Stimulated activated CD4-positive, alpha-beta T cell treated with anti-CD3 and anti-CD28 coated beads, TNF-alpha, amount 100 ng/mL, for 24 hours (primary cell): ENCODE measurements at regions not wholly inside any gene's neighbourhood (a gene's known extent, or its start where the extent isn't known, plus 50 kb on each side); places are given as distances from the start of the nearest gene placed in this dataset.

Source experiments
- DNase-seq, 3 experiments: peaks; one replicate each; pipeline ENCODE4 v3.0.0-alpha.2; 2020; ENCODE audit warnings: low read depth in 3 of 3

GRCh38 chr6:45741437-45742171, 274.1 kb downstream of the CLIC5 start:
- DNase-seq: no peak

GRCh38 chr6:45739058-45739457, 276.6 kb downstream of the CLIC5 start:
- no peak for DNase-seq

- DNase-seq: no peak
Measured at GRCh38 chr6:45738057-45738455, 277.6 kb downstream of the CLIC5 start.

GRCh38 chr6:45737331-45738056, 278.2 kb downstream of the CLIC5 start:
- DNase-seq: no peak

GRCh38 chr6:45736134-45736533, 279.5 kb downstream of the CLIC5 start:
- DNase-seq: no peak

- DNase-seq: no peak
Measured at GRCh38 chr6:45732731-45733130, 282.9 kb downstream of the CLIC5 start.

- DNase-seq: no peak
Measured at GRCh38 chr6:45730232-45730631, 285.4 kb downstream of the CLIC5 start.

- no peak for DNase-seq
Measured at GRCh38 chr6:45728674-45729073, 287.0 kb downstream of the CLIC5 start.

GRCh38 chr6:45727819-45728449, 287.7 kb downstream of the CLIC5 start:
- DNase-seq: no peak

GRCh38 chr6:45727228-45727627, 288.4 kb downstream of the CLIC5 start:
- no peak for DNase-seq

- no peak for DNase-seq
Measured at GRCh38 chr6:45726444-45726843, 289.2 kb downstream of the CLIC5 start.

GRCh38 chr6:45724511-45724910, 291.1 kb downstream of the CLIC5 start:
- no peak for DNase-seq

- no peak for DNase-seq
Measured at GRCh38 chr6:45724027-45724426, 291.6 kb downstream of the CLIC5 start.

GRCh38 chr6:45722876-45723275, 292.8 kb downstream of the CLIC5 start:
- no peak for DNase-seq

GRCh38 chr6:45721665-45722064, 294.0 kb downstream of the CLIC5 start:
- DNase-seq: no peak

- no peak for DNase-seq
Measured at GRCh38 chr6:45718871-45719270, 296.8 kb downstream of the CLIC5 start.

GRCh38 chr6:45718131-45718530, 297.5 kb downstream of the CLIC5 start:
- DNase-seq: no peak

GRCh38 chr6:45717715-45718114, 297.9 kb downstream of the CLIC5 start:
- no peak for DNase-seq

GRCh38 chr6:45717027-45717426, 298.6 kb downstream of the CLIC5 start:
- no peak for DNase-seq

- no peak for DNase-seq
Measured at GRCh38 chr6:45715508-45715803, 300.2 kb downstream of the CLIC5 start.

GRCh38 chr6:45714741-45715507, 300.7 kb downstream of the CLIC5 start:
- no peak for DNase-seq

- DNase-seq: peak in 1 of 3 experiments; percentile 58
Measured at GRCh38 chr6:45714006-45714730, 301.5 kb downstream of the CLIC5 start.
